AG10803 (cell line): ENCODE measurements at regions not wholly inside any gene's neighbourhood (a gene's known extent, or its start where the extent isn't known, plus 50 kb on each side); places are given as distances from the start of the nearest gene placed in this dataset.

Experiments
- DNase-seq: peaks from one replicate; pipeline ENCODE4 v3.0.0; 2010; ENCODE audit warnings: low read depth
- H3K4me3 ChIP-seq: 2 replicates; pipeline ENCODE4 v1.5.1; 2011; ENCODE audit warnings: mild to moderate bottlenecking, low read length, control low read depth
- TF ChIP-seq, protein P1 (sequence below): conservative IDR thresholded peaks from 2 replicates; pipeline ENCODE4 v1.5.1; 2011; ENCODE audit warnings: mild to moderate bottlenecking, low read length, control low read depth, inconsistent platforms

DNA sequence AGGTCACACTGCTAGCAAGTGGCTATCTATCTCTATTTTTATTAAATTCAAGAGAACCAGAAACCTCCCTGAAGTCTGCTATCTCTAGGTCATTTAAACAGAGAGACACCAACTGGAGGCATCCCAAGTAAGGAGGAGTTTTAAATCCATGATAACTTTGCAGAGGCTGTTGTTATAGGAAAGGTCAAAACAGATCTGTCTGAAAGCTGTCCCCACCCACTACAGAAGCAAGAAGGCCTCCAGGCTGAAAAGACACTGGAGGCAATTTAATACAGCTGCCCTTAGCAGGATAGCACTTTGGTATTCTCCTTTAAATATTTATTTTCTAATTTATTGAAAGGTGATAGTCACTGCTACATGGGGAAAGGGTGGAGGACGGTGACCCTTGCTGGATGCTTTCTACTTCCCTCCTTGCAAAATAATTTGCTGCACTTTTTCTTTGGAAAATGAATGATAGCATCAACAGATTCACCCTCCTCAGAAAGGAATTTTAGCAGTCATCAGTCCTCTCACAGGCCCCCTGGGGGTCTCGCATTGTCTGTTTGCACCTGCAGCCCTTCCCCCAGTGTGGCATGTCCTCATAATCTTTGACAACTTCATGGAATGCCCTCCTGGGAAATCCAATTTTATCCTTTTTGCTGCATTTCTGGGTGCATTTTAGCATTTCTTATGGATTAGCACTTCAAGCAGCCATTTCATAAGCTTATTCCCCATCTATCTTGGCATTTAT, 429.5 kb upstream of the TNP1 start:
- no peak overlapping the region for H3K4me3 ChIP-seq
- TF ChIP-seq, protein P1, sequence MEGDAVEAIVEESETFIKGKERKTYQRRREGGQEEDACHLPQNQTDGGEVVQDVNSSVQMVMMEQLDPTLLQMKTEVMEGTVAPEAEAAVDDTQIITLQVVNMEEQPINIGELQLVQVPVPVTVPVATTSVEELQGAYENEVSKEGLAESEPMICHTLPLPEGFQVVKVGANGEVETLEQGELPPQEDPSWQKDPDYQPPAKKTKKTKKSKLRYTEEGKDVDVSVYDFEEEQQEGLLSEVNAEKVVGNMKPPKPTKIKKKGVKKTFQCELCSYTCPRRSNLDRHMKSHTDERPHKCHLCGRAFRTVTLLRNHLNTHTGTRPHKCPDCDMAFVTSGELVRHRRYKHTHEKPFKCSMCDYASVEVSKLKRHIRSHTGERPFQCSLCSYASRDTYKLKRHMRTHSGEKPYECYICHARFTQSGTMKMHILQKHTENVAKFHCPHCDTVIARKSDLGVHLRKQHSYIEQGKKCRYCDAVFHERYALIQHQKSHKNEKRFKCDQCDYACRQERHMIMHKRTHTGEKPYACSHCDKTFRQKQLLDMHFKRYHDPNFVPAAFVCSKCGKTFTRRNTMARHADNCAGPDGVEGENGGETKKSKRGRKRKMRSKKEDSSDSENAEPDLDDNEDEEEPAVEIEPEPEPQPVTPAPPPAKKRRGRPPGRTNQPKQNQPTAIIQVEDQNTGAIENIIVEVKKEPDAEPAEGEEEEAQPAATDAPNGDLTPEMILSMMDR = no peak
- no peak for DNase-seq

DNA sequence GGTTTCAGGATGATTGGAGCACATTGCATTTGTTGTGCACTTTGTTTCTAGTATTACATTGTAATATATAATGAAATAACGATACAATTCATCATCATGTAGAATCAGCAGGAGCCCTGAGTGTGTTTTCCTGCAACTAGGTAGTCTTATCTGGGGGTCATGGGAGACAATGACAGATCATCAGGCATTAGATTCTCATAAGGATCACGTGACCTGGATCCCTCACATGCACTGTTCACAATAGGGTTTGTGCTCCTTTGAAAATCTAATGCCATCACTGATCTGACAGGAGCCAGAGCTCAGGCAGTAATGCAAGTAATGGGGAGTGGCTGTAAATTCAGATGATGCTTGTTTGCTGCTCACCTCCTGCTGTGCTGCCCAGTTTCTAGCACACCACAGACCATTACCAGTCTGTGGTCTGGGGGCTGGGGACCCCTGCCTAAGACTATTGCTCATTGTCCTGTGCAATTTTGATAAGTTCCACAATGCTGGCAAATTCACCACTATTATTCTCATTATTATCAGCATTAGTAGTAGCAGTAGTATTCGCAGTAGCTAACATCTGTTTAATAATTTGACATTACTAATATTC, 428.7 kb upstream of the TNP1 start:
- no peak for DNase-seq
- no peak overlapping the region for H3K4me3 ChIP-seq
- TF ChIP-seq, protein P1 = no peak

DNA sequence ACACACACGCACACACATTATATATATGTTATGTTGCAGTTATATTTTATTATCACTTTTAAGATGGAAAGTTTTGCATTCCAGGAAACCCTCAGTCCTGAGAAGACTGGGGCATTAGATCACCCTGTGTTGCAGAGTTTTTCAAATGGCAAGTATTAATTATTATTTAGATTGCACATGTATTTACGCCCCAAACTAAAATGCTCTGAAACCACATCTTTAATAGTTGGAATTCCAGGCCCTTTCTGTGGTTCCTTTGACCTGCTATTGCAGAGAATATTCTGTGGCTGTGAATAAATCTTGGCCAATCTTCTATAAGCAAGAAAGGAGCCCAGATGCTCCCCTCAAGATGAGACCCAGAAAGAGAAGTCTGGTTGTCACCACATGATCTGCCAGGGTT, 427.0 kb upstream of the TNP1 start:
- TF ChIP-seq, protein P1 = no peak
- no peak overlapping the region for H3K4me3 ChIP-seq
- peak; percentile 94 for DNase-seq

DNA sequence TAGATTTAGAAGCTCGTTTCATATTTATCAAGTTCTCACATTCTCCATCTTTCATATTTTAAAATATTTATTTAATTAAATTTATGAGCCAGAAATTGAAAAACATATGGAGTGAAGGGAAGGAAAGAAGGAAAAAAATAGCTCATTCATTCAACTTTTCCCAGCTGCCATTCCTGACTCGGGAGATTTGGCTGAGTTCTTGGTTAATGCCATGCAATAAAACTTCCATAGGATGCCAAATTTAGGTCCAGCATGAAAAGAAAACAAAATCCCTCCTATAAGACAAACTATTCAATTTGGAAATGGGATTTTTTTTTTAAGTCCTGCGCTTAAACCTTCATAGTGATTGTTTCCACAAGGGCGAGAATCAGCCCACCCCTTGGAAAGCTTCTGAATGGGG, 426.1 kb upstream of the TNP1 start:
- H3K4me3 ChIP-seq = no peak overlapping the region

DNA sequence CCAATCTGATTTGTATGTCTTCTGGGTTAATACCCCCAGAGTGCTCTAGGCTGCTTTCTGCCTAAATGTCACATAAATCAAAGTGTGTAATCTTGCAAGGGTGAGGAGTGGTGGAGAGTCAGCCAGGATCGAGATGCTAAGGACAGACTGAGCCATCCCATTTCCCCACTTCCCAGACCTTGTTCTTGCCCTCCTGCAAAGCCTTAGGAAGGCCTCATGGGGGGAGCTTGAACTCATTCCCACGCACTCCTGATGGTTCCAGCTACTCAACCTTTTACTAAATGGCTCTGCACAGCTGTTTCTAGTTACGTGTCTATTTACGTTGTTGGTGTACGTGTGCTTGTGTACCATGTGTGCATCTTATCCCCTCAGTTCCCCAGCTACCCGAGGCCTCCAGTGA, 423.6 kb upstream of the TNP1 start:
- TF ChIP-seq, protein P1 = no peak
- no peak overlapping the region for H3K4me3 ChIP-seq
- DNase-seq = no peak

More for the DNA sequence above, 426.1 kb upstream of the TNP1 start:
- no peak for DNase-seq
- TF ChIP-seq, protein P1 = no peak

DNA sequence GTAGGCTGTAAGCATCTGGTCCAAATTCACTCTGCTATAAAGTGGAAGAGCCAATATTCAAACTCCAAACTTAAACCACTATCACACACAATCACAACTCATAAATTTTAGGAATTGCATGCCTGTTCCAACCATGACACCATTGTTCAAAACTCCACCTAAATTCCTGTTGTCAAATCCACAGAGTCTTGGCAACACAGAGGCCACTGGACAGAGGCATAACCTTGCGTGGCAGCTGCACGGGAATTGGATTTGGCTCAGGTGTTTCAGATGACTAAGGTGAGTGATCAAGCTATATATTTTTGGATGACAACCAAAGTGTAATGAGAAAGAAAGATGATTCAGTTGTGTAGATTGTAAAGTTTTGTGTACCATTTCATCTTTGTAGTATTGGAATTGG, 422.7 kb upstream of the TNP1 start:
- no peak overlapping the region for H3K4me3 ChIP-seq
- peak; percentile 54 for DNase-seq
- TF ChIP-seq, protein P1 = no peak

DNA sequence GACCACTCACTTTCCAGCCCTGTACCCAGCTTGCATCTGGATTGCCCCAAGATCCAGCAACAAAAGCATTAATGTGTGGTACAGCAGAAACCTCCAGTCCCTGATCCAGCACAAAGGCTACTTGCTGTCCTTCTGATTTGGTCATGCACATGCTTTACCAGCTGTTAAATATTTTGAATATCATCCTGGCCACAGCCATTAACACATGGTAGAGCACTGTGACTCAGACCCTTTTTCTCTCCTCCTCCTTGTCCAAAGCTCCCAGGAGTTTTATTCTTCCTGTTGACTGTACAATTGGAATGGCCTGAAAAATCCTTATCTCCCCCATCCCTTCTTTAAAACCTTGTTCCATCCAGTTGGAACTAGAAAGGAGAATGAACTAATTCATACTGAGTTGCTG, 419.7 kb upstream of the TNP1 start:
- TF ChIP-seq, protein P1 = no peak
- no peak overlapping the region for H3K4me3 ChIP-seq
- peak; percentile 96 for DNase-seq
